ENCODE measurements at regions not wholly inside any gene's neighbourhood (a gene's known extent, or its start where the extent isn't known, plus 50 kb on each side); places are given as distances from the start of the nearest gene placed in this dataset.

DNA sequence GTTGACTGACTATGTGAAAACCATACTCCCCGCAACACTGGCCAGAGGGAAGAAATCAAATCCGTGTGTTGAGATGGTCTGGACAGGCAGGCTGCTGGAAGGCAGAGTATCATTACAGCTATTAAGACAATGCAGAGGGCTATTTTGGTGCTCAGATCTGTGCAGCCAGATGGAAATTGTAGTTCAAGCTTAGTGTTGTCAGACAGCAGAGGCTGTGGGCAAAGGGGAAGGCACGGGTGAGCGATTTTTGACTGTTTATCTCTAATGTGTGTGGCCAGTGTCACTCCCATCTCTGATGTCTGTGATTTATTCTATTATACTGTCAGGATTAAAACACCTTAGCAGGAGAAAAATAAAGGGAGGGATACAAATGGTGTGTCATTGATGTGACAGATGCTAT lies 984.4 kb upstream of the WWC1 start:
- DNase-seq (ENCODE audit: low read depth in 2 of 2) = no peak

DNA sequence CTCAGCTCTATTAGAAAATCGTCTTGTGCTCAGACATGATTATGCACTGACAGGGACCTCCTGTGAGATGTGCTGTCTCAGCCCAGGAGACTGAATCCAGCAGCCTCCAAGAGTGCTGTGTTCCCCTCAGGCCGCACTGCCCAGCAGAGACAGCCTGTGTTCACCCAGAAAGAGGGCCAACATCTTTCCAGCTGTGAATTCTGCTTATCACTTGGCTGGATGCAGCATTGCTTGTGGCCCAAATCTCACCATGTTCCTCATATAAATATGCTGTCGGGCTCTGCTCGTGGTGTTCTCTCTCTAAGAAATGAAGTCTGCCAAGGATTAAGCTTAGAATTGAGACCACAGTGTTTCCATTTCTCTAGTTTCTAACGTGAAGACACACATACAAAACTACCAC lies 983.0 kb upstream of the WWC1 start:
- no peak for DNase-seq (ENCODE audit: low read depth in 2 of 2)

DNA sequence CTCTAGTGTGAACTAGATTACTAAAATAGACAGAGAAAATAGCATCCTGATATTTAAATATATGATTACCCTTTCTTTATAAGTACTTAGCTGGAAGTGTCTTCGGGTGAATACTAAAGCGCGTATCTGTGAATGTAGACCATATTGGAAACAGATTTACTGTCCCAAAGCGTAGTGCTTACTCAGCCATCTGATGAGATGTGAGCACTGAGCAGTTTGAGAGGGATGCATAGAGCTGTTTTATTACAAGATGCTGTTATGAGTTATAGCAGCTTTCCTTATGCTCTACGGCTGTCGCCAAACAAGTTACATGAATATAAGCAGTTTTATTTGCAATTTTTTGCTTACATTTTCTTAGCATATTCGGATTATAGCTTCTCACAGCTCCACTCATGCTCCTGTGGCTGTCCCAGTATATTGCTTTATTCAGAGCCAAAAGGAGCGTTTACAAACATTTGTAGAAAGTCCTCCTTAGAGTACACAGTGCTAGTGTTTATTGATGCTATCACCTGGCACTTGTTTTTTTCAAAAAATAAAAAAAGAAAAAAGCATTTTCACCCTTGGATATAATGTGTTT lies 981.4 kb upstream of the WWC1 start:
- DNase-seq (ENCODE audit: low read depth in 2 of 2) = no peak

- no peak for DNase-seq (ENCODE audit: low read depth in 2 of 2)
These were observed 980.1 kb upstream of the WWC1 start for GRCh38 chr5:167311340-167311739.

GRCh38 chr5:167312225-167312624 lies 979.2 kb upstream of the WWC1 start:
- no peak for DNase-seq (ENCODE audit: low read depth in 2 of 2)

DNA sequence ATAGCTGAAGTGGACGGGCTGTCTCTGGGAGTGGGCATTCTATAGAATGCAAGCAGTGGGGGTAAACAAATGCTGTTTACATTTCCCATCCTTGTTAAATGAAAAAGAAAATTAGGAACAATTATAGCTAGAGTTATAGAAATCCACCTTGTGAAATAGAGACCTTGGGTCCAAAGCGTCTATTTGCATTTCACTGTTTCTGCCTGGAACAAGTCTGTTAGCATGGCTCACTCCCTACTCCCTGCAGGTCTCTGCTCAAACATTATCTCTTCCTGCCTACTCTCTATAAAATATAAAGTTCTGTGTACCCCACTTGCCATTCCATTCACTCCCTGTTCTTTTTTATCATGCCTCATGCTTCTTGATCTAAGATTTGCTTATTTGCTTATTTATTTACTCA lies 975.7 kb upstream of the WWC1 start:
- no peak for DNase-seq (ENCODE audit: low read depth in 2 of 2)

- no peak for DNase-seq (ENCODE audit: low read depth in 2 of 2)
These were observed 973.6 kb upstream of the WWC1 start for GRCh38 chr5:167317884-167318283.

DNA sequence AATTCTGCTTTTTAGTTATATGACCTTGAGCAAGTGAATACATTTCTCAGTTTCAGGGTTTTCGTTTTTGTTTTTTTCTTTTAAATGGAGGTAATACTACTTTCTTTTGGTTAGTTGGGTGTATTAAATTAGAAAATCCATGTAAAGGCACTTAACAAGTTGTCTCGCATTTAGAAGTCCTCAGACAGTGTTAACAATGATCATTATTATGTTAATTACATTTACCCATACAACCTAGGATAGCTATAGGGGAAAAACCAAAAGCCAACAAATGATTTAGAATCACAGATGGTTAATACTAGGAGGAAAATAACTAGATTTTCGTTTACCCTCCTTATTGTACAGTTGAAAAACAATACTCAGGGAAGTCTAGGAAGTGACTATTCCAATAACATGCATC lies 972.2 kb upstream of the WWC1 start:
- no peak for DNase-seq (ENCODE audit: low read depth in 2 of 2)

GRCh38 chr5:167320019-167320418 lies 971.4 kb upstream of the WWC1 start:
- no peak for DNase-seq (ENCODE audit: low read depth in 2 of 2)

DNA sequence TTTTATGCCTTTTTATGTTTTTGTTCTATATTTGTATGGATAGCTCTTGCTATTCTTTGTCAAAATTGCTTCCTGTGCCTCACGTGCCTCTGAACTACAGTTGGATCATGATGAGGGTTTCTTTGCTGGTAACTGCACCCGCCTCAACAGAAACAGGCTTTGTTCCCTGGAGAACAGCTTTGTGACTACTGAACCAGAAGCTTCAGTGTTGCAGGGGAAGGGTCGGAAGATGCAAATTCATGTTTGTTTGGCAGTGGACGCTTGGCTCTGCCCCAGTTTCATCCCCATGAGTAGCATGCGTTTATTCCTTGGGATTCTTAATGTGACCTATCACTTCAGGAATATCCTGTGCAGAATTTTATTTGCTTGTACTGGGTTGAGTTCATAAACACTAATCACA lies 959.1 kb upstream of the WWC1 start:
- no peak for DNase-seq (ENCODE audit: low read depth in 2 of 2)

- DNase-seq (ENCODE audit: low read depth in 2 of 2) = no peak
These were observed 955.3 kb upstream of the WWC1 start for GRCh38 chr5:167336161-167336560.

- DNase-seq (ENCODE audit: low read depth in 2 of 2) = no peak
These were observed 952.2 kb upstream of the WWC1 start for GRCh38 chr5:167339205-167339604.

- no peak for DNase-seq (ENCODE audit: low read depth in 2 of 2)
These were observed 945.0 kb upstream of the WWC1 start for GRCh38 chr5:167346461-167346860.

DNA sequence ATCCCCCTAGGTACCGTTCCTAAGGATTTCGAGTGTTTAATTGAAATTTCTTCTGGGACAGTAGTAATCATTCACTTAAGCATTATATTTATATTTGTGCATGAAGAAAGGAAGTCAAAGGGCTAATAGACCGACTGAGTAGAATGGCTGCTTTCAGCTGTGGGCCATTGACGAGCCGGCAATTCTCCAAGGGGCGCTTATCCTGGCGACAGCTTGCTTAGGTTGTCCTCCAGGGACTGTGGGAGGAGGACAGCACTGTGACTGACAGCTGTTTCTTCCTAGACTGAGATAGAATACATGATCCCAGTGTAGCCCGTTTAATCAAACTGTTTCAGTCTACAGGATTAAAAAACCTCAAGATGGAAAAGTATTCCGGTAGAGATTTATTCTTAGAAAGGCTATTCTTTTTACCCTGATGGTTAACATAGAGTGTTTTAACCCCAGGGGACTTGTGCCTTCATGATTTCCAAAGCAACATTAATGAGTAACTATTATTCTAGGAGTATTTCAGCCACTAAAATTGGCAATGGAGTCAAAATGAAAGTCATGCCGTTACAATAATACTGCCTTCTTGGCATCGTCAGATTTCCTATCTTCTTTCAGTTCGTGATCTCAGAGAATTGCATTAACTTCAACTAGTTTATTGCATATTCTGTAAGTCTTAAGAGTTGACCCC lies 943.1 kb upstream of the WWC1 start:
- DNase-seq (ENCODE audit: low read depth in 2 of 2) = no peak

DNA sequence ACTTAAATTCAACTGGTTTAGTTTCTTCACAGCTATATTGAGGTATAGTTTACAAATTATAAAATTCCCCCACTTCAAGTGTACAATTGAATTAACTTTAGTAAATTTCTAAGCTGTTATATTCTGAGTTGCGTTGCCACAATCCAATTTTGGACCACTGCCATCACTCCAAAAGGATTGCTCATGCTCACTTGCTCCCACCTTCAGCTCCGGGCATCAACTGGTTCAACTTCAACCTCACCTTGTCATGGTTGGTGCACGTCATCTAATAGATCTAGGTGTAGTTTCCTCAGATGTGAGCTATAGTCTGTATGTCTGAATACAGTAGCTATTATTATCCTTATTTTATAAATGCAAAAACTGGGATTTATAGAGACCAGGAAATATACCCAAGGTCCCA lies 942.5 kb upstream of the WWC1 start:
- DNase-seq (ENCODE audit: low read depth in 2 of 2) = no peak

GRCh38 chr5:167351316-167351715 lies 940.1 kb upstream of the WWC1 start:
- no peak for DNase-seq (ENCODE audit: low read depth in 2 of 2)

DNA sequence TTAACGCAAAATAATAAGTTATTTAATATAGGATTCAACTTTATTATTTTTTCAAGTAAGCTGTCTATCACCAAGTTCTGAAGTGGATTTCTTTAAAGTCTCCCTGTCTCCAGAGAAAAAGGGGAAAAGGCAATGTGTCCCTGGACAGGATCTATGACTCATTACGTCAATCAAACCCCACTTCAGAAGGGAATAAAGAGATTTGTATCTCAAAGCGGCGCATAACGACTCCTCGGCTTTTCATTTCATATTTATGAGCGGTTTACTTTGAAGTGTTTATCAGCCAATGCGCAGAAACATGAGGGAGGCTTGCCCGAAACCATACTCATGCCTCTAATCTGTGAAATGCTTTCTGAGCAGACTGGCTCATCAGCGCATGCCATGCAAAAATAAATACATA lies 938.6 kb upstream of the WWC1 start:
- no peak for DNase-seq (ENCODE audit: low read depth in 2 of 2)

- DNase-seq (ENCODE audit: low read depth in 2 of 2) = no peak
These were observed 936.1 kb upstream of the WWC1 start for GRCh38 chr5:167355346-167355745.

- no peak for DNase-seq (ENCODE audit: low read depth in 2 of 2)
These were observed 935.1 kb upstream of the WWC1 start for GRCh38 chr5:167356374-167356773.

GRCh38 chr5:167358868-167359492 lies 932.5 kb upstream of the WWC1 start:
- DNase-seq (ENCODE audit: low read depth in 2 of 2) = no peak

DNA sequence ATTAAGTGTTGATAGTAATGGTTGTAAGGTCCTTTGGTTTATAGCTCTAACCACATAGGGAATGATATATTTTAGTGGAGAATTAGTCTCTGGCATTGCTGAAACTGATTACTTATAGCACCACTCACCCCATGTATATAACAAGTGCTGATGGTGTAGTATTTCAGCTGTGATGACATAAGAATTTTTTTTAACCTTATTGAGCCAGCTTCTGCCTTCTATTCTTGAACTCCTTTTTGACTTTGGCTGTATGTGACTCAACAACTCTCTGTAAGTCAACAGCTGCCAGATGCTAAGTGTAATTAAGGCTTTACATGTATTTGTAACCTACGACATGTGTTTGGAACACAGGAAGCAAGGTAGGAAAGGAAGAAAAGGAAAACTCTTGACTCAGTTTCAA lies 929.6 kb upstream of the WWC1 start:
- no peak for DNase-seq (ENCODE audit: low read depth in 2 of 2)

DNA sequence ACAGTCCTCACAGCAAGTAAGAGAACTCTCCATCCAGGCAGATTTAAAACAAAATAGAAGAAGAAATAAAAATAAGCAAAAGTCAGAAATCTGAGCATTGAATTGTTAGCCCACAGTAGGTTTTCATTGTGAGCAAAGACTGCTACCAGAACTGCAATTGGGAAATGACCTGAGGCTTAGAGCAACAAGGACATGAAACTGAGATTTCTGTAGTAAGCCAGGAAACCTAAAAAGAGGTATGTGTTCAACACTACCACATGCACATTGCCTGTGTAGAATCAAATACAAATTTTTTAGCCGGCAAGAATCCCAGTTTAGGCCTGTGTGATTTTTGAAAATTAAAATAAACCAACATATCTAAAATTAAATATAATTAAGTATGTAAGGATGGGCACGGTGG lies 928.4 kb upstream of the WWC1 start:
- DNase-seq (ENCODE audit: low read depth in 2 of 2) = no peak

- DNase-seq (ENCODE audit: low read depth in 2 of 2) = no peak
These were observed 916.3 kb upstream of the WWC1 start for GRCh38 chr5:167375125-167375524.
